ENCODE measurements at regions not wholly inside any gene's neighbourhood (a gene's known extent, or its start where the extent isn't known, plus 50 kb on each side); places are given as distances from the start of the nearest gene placed in this dataset.
"Not testable (repeated sequence)": the region's sequence is repeated elsewhere in the genome, so short reads cannot be mapped to it uniquely, and the experiment has no call there.

GRCh38 chr2:184060268-184060667 is 538.1 kb upstream of the ZNF804A start:
- H2AFZ ChIP-seq; H3K36me3 Mint-ChIP-seq (ENCODE audit: low read depth); H3K36me3 ChIP-seq (ENCODE audit: insufficient read depth); H3K27ac ChIP-seq (ENCODE audit: low read depth); H4K20me1 ChIP-seq (replicated peaks; ENCODE audit: insufficient read depth); H3K4me1 ChIP-seq (ENCODE audit: insufficient read depth); H3K9me2 ChIP-seq (ENCODE audit: insufficient read depth); H3K27ac Mint-ChIP-seq; H3K4me2 ChIP-seq; H3K27me3 Mint-ChIP-seq (ENCODE audit: insufficient read depth, low read depth, poor library complexity); H3K4me3 Mint-ChIP-seq; H3K27me3 ChIP-seq (ENCODE audit: insufficient read depth); DNase-seq (ENCODE audit: low spot score); H3K9me3 Mint-ChIP-seq; H3K4me3 ChIP-seq; H3K4me1 Mint-ChIP-seq; ATAC-seq; H3K79me2 ChIP-seq (replicated peaks; ENCODE audit: insufficient read depth); H3F3A ChIP-seq (replicated peaks; ENCODE audit: low read depth): not testable (repeated sequence)

- Mint-ChIP-seq H3K4me3 (no peak overlapping the region), H3K36me3 (ENCODE audit: low read depth) (no peaks in the 10 kb centered on the region)
- 0 out of 3 replicates have a peak, but pooled peaks have one; percentile 28 for ATAC-seq
These were observed 530.8 kb upstream of the ZNF804A start for GRCh38 chr2:184067502-184067901.

More at GRCh38 chr2:184067502-184067901, 530.8 kb upstream of the ZNF804A start:
- peak; percentile 42 for DNase-seq (ENCODE audit: low spot score)
- Mint-ChIP-seq H3K27me3 (ENCODE audit: insufficient read depth, low read depth, poor library complexity) (no peaks in the 10 kb centered on the region), H3K9me3 (no peaks in the 10 kb centered on the region), H3K27ac (no peak overlapping the region), H3K4me1 (peaks cover 3% of the 10 kb centered on the region; the same call in 2 of the 3 replicates)
- Histone ChIP-seq H2AFZ (no peak overlapping the region), H3K27ac (ENCODE audit: low read depth) (no peak overlapping the region), H3K36me3 (ENCODE audit: insufficient read depth) (no peaks in the 10 kb centered on the region), H3K79me2 (replicated peaks; ENCODE audit: insufficient read depth) (no peaks in the 10 kb centered on the region), H3K27me3 (ENCODE audit: insufficient read depth) (no peaks in the 10 kb centered on the region), H3K9me2 (ENCODE audit: insufficient read depth) (no peaks in the 10 kb centered on the region), H3K4me1 (ENCODE audit: insufficient read depth) (no peaks in the 10 kb centered on the region), H3F3A (replicated peaks; ENCODE audit: low read depth) (no peaks in the 10 kb centered on the region), H3K4me2 (no peak overlapping the region), H3K4me3 (no peak overlapping the region), H4K20me1 (replicated peaks; ENCODE audit: insufficient read depth) (no peaks in the 10 kb centered on the region)
- TF ChIP-seq CTCF (conservative IDR thresholded peaks at IDR 0.05; ENCODE audit: low read depth in 2 of 2) (peak; percentile 65 to 73), REST (IDR thresholded peaks at IDR 0.05; ENCODE audit: unreplicated experiment) (no peak)

All from GM23338 (cell line).